NCI-H748 (cell line): ENCODE measurements at regions not wholly inside any gene's neighbourhood (a gene's known extent, or its start where the extent isn't known, plus 50 kb on each side); places are given as distances from the start of the nearest gene placed in this dataset.

ENCODE experiments used
- DNase-seq: peaks from one replicate; lab custom pipeline; 2025; ENCODE audit not compliant: unreplicated experiment; lab: John Stamatoyannopoulos, UW

DNA sequence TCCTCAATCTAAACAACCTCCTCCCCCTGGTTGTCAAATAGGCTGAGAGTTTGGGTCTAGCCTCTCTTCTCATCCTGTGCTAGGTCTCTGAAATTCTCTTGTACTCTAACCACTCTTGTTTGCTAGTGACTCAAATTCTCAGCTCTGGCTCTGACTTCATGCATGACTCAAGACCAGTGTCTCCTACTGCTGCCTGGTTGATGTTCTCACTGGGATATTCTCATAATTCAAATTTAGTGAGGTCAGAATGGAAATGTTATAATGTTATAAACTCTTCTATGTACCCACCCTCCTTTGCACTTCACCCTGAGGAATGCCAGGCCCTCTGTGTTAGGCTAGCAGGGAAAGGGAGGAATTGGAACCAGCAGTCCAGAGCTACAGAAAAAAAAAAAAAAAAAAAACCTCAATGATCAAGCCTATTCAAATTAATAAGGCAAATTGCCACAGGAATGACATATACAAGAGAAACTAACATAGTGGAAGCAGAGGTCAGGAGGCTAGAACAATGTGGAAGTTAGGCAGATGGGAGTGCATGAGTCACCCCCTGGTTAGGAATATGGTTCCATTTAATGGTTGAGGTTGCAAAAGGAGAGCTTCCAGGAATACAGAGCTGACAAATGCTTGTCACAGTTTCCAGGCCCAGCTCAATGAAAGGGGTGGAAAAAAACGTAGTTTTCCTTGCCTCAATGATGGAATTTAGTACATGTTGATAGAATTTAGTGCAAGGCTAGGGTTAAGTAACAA lies 459.5 kb downstream of the RMST start:
- no peak for DNase-seq

DNA sequence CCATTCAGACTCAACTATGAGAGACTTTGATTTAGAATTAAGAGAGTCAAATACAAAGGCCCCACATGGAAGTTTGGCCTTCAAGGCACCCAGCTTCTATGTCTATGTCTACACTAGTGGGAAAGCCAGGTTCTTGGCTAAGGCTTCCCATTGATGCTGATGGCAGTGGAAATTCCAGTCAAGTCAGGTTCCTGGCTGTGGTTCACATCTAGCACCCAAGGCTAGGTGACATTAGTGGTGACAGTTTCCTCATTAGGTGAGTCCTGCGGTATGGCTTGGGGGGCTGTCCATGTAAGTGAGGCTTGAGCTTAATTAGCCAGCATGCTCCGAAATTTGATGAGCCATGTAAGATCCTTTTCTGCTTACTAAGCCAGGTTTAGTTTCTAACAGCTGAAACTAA lies 460.9 kb downstream of the RMST start:
- no peak for DNase-seq

DNA sequence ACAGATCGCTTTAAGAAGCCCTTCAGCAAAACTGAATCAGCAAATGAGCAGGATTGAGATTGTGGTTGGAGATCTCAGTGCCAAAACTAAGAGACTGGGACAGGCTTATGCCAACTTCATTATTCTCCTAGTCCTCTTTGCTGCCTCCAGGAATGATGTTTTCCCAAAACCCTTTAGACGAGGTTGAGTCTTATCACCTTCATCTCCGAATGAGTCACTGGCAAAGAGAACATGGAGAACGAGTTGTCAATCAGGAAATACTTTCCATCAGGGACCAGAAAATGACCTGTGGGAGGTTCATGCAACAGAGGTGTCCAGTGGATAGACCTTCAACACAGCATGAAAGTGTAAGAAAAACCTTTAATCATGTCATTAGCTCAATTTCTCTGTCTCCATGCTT lies 461.5 kb downstream of the RMST start:
- no peak for DNase-seq

DNA sequence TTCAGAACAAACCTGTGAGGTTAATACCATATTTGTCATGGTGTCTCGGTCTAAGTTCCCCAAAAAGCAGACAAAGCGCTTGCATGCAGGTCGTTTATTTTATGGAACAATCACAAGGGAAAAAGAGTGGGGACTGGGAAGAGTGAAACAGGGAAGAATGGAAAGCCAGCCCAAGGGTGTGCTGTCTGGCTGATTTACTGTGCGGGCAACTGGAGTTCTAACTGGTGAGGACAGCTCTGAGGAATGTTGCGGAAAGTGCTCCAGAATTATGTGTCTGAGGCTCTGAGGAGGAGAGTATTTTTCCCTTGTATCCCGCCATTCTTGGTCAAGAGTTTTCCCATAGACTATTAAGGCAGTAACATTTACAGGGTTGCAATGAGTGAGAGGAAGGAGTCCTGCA lies 465.4 kb downstream of the RMST start:
- no peak for DNase-seq

DNA sequence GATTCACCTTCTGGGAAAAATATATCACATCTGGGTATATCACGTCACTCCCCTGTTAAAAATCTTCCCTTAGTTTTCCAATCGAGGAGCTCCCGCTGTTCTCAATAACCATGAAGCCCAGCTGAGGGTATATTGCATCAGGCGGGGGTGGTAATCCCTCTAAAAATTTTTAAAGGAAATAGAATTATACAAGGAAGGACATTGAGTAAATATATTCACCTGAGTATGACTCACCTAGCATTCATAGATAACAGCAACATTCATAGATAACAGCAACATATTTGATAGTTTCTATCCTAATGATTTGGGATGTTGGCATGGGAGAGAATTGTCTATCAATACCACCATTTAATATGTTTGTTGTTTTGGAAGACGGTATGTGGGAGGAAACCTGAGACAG lies 473.6 kb downstream of the RMST start:
- no peak for DNase-seq

DNA sequence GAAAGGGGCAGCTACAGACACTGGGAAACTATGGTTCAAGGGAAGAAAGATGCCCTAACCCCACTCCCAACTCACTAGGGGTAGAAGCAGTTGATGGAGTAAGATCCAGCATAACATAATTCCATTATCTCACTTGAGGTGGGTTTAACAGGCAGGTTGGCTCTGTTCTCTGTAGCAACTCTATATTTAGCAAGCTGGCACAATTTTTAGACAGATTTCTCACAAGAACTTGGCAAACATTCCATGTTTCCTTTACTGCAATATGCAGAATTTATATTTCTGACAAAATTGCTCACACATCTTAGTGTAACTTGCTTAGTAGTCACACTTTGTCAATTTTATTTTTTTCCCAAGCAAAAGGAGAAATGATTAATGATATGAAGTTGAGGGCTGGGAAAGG lies 475.4 kb downstream of the RMST start:
- DNase-seq: no peak

DNA sequence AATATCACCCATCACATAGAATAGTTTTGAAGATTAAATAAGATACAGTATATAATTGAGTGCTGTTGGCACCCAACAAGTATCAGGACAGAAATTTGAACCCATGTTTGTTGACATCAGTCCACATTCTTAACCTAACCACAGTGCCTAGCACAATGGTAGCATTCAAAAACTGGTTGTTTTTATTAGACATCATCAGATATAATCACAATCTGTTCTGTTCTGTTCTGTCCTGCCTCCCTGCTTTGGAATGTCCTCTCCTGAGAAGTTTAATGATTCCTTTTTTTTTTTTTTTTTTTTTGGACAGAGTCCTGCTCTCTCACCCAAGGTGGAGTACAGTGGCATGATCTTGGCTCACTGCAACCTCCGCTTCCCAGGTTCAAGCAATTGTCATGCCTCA lies 476.6 kb downstream of the RMST start:
- DNase-seq: no peak

DNA sequence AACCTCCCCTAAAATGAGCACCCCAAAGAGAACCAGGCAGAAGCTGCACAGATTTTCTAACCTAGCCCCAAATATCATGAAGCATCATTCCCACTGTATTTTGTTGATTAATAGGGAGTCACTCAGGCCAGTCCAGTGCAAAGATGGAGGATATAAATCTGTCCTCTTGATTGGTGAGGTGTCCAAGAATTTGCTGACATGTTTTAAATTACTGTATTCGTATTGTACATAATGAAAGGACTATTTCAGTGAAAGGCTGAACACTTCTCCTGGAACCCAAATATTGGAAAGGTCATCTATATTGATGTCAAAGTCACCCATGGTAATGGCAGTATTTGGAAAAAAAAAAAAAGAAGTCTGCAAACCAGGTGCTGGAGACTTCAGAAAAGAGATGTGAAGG lies 477.5 kb downstream of the RMST start:
- DNase-seq: no peak

DNA sequence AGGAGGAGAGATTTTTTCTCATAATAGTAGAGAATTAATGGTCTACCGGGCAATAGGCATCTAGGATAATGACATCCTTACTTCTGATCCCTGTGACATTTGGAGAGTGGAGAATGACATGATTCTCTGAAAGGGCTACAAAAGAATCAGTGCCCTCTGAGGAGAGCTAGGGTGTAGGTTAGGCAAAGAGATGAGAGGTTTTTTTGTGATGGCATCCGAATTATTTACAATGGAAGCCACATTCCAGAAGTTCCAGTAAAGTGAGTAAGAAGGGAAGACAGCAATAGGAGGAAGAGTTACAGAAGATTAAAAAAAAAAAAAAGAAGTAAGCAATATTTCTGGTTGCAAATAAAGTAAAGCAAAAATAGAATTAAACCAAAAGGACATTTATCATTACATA lies 478.0 kb downstream of the RMST start:
- DNase-seq: no peak

DNA sequence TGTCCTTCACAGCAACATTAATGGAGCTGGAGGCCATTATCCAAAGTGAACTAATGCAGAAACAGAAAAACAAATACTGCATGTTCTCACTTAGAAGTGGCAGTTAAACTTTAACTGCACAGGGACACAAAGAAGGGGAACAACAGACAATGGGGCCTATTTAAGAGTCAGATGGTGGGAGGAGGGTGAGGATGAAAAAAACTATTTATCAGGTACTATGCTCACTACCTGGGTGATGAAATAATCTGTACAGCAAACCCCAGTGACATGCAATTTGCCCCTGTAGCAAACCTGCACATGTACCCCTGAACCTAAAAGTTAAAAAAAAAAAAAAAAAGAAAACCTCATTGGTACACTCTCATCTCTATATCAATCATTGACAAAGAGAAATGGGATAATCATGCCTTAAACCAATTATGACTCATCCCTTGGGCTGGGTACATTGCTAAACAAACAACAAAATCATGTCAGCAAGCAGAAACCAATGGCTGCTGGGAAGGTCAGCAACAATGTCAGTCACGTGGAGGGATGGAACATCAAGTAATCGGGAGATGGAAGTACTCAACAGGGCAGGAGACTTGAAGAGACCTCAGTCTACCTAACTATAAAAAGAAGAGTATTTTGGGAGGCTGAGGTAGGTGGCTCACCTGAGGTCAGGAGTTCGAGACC lies 479.2 kb downstream of the RMST start:
- peak; percentile 22 for DNase-seq

DNA sequence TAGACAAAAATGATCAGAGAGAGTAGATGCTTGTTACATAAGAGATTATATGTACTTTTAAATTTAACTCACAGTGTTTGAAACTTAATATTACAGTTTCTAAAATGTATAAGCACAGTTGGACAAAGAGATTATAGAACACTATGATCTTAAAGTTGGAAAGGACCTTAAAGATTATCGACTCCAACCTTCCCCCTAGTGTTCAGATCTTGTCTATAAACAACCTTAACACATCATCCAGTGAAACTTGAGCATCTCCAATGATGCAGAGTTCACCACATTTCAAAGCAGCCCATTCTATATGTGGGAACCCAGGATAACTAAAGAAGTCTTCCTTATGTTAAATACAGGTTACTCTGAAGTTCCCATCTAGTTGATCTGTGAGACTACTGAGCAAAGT lies 480.8 kb downstream of the RMST start:
- DNase-seq: no peak

DNA sequence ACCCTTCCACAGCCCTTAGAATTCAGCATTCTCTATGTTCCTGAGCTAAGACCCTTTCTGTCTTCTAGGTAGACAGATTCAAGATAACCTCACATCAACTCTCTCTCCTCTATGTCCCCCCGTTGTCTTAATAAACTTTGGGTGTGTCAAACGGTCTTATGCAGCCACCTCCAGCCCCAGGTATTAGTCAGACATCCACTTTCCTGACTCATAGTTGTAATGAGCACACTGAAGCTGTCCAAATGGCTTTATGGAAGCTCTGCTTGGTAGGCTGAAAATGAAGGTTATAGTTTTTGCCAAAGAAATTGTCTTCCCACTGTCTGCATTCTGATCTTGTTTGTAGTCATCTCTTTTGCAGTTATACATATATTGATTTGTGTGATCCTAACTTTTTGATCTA lies 482.0 kb downstream of the RMST start:
- no peak for DNase-seq

DNA sequence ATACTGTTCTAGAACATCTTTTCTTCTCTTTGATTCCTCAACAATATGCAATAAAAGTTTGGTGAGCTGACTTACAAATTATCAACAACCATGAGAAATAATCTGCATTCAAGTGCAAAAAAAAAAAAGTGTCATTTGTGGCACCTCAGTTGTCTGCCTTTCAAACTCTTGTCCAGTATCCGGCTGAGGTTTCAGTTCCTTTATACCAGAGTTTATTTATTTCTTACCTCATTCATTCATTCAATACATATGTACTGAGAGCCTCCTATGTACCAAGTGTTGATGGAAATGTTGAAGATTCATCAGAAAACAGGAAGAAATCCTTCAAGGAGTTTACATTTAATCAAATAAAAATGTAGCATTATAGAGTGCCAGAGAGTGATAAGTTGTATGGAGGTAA lies 484.1 kb downstream of the RMST start:
- no peak for DNase-seq

DNA sequence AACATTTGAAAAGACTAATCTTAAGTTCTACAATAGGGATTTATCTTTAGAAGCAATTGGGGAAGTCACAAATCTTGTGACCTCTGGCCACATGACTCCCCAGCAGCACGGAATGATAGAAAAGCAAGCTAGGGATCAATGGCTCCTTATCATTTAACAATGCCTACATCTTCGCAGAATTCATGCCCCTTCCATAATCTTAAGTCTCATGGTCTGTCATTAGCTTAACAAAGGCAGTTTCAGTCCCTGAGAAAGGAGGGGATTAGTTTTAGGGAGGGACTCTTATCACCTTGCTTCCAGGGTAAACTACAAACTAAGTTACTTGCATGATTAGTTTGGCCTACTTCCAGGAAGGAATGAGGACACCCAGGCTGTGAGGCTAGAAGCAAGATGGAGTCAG lies 486.0 kb downstream of the RMST start:
- DNase-seq: no peak

DNA sequence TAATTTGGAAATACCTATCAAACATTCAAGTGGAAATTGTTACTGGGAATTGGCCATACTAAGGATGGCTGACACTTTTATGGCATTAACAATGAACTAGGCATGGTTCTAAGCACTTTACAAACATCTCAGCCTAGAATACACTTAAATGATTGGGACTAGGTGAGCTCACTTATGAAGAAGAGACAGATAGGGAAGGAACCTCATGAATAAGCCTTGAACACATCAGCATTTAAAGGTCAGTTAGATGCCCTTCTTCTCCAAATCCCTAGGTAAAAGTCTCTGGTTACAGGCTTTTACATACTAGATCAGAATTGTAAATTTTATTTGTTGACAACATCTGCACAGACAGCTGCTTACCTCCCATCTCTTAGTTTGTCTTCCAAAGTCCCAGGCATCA lies 488.6 kb downstream of the RMST start:
- no peak for DNase-seq

DNA sequence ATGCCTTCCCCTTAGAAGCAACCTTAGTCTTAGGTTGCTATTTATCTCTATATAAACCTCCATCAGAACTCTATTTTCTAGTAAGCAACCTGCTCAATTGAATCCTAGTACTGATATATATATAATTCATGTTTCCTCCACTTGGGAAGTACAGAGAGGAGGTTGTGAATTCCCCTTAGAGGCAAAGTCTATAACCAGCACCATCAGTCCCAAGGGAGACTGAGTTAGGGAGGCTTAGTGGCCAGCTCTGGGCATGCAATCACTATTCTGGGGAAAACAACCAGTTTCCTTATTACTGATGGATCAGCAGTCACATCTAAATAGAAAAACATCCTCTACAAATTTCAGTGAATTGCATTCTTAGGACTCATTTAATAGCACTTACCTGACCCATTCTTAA lies 489.1 kb downstream of the RMST start:
- no peak for DNase-seq

DNA sequence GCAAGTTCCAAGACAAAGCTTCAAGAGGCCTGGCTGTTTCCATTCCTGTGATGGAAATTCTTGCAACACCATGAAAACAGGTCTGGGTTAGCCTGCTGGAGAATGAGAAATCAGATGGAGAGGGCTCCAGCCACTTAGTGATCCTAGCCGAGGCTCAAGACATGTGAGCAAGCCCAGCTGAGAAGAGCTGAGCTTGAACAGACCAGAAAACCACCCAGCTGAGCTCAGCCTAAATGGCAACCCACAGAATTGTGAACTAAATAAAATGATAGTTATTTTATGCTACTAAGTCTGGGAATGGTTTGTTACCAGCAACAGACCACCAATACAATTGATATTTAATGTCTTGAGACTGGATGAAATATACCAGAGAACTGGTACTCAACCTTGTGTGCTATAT lies 494.5 kb downstream of the RMST start:
- no peak for DNase-seq

DNA sequence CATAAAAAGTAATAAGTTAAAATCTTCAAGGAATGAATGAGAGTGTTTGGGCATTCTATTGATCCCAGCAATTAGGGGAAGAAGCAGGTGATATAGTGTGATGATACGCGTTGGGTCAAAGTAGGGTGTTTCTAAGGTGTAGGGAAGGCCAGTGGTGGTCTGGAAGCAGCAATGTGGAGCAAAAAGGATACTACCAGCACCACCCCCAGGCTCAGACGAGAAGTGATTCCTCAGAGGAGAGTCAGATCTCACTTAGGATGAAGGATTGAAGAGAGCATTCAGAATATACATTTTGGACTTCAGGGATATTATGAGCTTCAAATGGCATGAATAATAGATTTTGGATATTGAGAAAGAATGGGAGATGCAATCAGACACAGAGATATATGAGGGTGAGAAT lies 497.6 kb downstream of the RMST start:
- DNase-seq: peak; percentile 44

DNA sequence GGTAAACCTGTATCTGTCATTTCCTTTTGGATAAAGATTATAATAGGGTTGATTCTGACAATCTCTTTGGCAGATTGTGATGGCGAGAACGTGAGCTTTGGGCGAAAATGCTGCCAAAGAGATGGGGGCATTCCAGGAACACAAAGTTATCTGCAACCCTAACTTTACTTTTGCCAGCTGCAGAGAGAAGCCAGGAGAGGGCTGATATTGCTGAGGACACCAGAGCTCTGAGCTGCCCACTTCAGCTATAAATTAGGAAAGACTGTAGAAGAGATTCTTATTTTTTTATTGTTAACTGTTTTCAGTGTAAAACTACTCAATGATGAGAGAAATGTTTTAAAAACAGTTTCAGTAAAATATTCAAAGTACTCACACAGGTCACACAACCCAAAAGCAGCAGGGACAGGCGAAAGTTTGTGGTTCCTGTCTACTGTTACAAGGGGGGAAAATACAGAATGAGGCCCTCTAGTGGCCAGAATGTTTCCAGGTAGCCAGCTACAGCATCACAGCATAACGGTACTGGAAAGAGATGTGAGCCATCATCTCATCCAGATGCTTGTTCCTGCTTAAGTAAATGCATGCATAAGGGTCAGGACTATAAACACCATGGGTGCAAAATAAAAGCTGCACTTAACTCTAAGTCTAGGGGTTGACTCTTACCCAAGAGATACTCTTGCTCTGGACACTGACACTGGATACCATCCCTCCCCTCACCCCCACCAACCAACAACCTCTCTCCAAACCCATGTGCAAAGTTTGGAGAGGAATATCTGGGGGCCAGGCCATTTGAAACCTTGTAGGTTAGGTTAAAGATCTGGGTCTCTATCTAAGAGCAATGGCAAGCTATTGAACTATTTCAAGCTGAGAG lies 498.4 kb downstream of the RMST start:
- DNase-seq: peak; percentile 59

DNA sequence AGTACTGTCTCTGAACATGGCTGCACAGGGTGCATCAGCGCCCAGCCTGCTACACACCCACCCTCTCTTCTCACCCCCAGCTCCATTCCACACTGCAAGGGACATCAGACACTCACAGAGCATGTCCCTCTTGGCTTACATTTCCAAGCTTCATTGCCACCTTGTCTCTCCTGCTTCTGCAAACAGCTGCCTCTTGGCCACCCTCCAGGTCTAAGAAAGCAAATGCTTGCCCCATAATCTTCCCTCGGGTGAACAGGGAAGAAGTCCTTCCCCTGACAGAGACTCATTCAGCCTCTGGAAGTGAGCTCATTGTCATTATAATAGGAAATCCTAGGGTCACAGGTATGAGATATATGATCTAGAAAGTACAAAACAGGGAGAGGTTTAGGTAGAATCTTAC lies 505.2 kb downstream of the RMST start:
- peak; percentile 20 for DNase-seq

DNA sequence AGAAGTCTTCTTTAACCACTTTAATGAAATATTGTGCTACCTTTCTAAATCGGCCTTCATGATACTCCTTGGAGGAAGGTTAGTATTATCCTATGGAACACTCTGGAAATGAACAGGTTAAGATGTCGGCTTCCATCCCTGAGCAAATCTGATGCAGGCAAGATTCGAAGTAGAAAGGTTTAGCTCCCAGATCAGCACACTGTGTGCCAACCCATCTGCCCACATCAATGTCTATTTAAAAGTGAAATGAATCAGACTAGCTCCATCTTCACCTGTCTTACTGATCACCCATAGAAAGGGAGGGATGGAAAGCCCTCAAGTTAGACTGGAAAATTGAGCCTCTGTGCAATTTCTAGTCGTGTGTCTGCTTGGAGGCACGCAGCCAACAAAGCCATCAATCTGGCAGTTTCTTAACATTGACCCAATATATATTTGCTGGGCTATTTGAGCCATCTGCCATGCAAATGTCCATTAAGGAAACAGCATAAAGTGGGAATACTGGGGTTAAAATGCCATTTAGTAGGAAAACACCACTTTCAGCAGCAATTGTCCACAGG lies 506.1 kb downstream of the RMST start:
- DNase-seq: peak; percentile 92
